Endothelial cell of umbilical vein (primary cell): ENCODE measurements at regions not wholly inside any gene's neighbourhood (a gene's known extent, or its start where the extent isn't known, plus 50 kb on each side); places are given as distances from the start of the nearest gene placed in this dataset.

Experiments
- BruUV-seq: library from RNA; stranded (reverse); fragments of 400-500 nt; replicated peaks from 2 replicates; lab custom pipeline; 2021; lab: Mats Ljungman, UMichigan
- CTCF ChIA-PET: fragments of 300-600, 350-600 bp; sonication (Branson Sonifier 250); formaldehyde crosslinking; loops from one replicate; lab custom pipeline; 2021; ENCODE audit warnings: antibody characterized with exemption, inconsistent platforms; lab: Charles Lee
- POLR2A ChIA-PET: fragments of 300-600, 350-600 bp; sonication (Branson Sonifier 250); formaldehyde crosslinking; loops from one replicate; lab custom pipeline; 2021; ENCODE audit warnings: antibody characterized with exemption, inconsistent platforms; lab: Charles Lee
- DNase-seq: peaks from one replicate; pipeline ENCODE4 v3.0.0-alpha.2; 2011; ENCODE audit warnings: low read depth, low spot score
- FAIRE-seq: peaks from 2 replicates; lab custom pipeline; 2011; peaks lifted over from hg19 to GRCh38; lab: Jason Lieb, UNC
- H2AFZ ChIP-seq: 2 replicates; pipeline ENCODE4 v1.6.0; 2012; ENCODE audit warnings: low read depth, low read length, control low read depth, inconsistent platforms
- H3K27ac ChIP-seq: 2 replicates; pipeline ENCODE4 v1.5.1; 2011; ENCODE audit warnings: low read depth, mild to moderate bottlenecking, control low read depth, low read length, moderate library complexity; ENCODE audit not compliant: insufficient read depth
- H3K27me3 ChIP-seq, 2 experiments: 2 replicates each; pipeline versions ENCODE4 v1.6.0 to v1.6.1; 2011; ENCODE audit warnings: low read length in 2 of 2, mixed read lengths in 1 of 2; ENCODE audit not compliant: control insufficient read depth in 2 of 2, insufficient read depth in 2 of 2
- H3K36me3 ChIP-seq, 2 experiments: 2 replicates in 1 of 2; 3 replicates in 1 of 2; pipeline ENCODE4 v1.5.1; 2011; ENCODE audit warnings: low read length in 2 of 2, mild to moderate bottlenecking in 1 of 2, moderate library complexity in 1 of 2; ENCODE audit not compliant: control insufficient read depth in 2 of 2, insufficient read depth in 2 of 2; ENCODE audit errors: extremely low read depth in 1 of 2
- H3K4me1 ChIP-seq: 3 replicates; pipeline ENCODE4 v1.5.1; 2011; ENCODE audit warnings: mild to moderate bottlenecking, low read length; ENCODE audit not compliant: control insufficient read depth, insufficient read depth; ENCODE audit errors: extremely low read depth
- H3K4me2 ChIP-seq: 2 replicates; pipeline ENCODE4 v1.6.1; 2011; ENCODE audit warnings: low read length, control low read depth, mixed read lengths; ENCODE audit not compliant: insufficient read depth
- H3K4me3 ChIP-seq, 3 experiments: fragments of 200-600 bp in 1 of 3; sonication (generic), shearing (Covaris generic) in 1 of 3; replicated peaks in 1 of 3; 2 replicates each; pipeline ENCODE4 v1.5.1; 2011 to 2016; ENCODE audit warnings: control low read depth in 3 of 3, low read length in 3 of 3, mild to moderate bottlenecking in 2 of 3, inconsistent platforms in 1 of 3, low read depth in 1 of 3, moderate library complexity in 1 of 3; ENCODE audit not compliant: insufficient read depth in 1 of 3
- H3K79me2 ChIP-seq: 2 replicates; pipeline ENCODE4 v1.6.0; 2012; ENCODE audit warnings: low read length, inconsistent platforms; ENCODE audit not compliant: control insufficient read depth, insufficient read depth
- H3K9ac ChIP-seq: replicated peaks from 2 replicates; pipeline ENCODE3; 2011; ENCODE audit warnings: low read length, control low read depth; ENCODE audit not compliant: insufficient read depth; ENCODE audit errors: extremely low read depth
- H3K9me1 ChIP-seq: replicated peaks from 3 replicates; pipeline ENCODE4 v1.6.0; 2011; ENCODE audit warnings: mild to moderate bottlenecking, low read length; ENCODE audit not compliant: control insufficient read depth, insufficient read depth; ENCODE audit errors: extremely low read depth
- H3K9me3 ChIP-seq: replicated peaks from 2 replicates; pipeline ENCODE4 v1.5.1; 2012; ENCODE audit warnings: low read length, inconsistent platforms; ENCODE audit not compliant: control insufficient read depth, insufficient read depth
- H4K20me1 ChIP-seq: replicated peaks from 2 replicates; pipeline ENCODE3; 2011; ENCODE audit warnings: mild to moderate bottlenecking, low read length; ENCODE audit not compliant: control insufficient read depth, insufficient read depth; ENCODE audit errors: extremely low read depth
- FOS ChIP-seq: IDR thresholded peaks from 2 replicates; pipeline ENCODE4 v1.6.1; 2011; ENCODE audit warnings: mild to moderate bottlenecking, low read length, moderate library complexity, borderline replicate concordance; ENCODE audit not compliant: insufficient read depth
- MAX ChIP-seq: IDR thresholded peaks from 2 replicates; pipeline ENCODE4 v1.6.1; 2011; ENCODE audit not compliant: insufficient read depth, insufficient read length
- MYC ChIP-seq: IDR thresholded peaks from one replicate; pipeline ENCODE4 v1.6.1; 2011; ENCODE audit warnings: mild to moderate bottlenecking, low read depth, low read length
- POLR2A ChIP-seq: IDR thresholded peaks from 2 replicates; pipeline ENCODE4 v1.6.1; 2012; ENCODE audit warnings: low read depth, mild to moderate bottlenecking, control low read depth, low read length
- POLR2AphosphoS5 ChIP-seq: IDR thresholded peaks from 2 replicates; pipeline ENCODE4 v1.6.1; 2012; ENCODE audit warnings: low read depth, mild to moderate bottlenecking, control low read depth, low read length, moderate library complexity; ENCODE audit not compliant: insufficient read depth
- dilution Hi-C: fragments of 300-500 bp; cut with MboI; formaldehyde crosslinking; loops from one replicate; pipeline ENCODE4 v1.15.0; 2019; ENCODE audit warnings: low sequenced_read_pairs; ENCODE audit not compliant: extremely low pct_ligation_motif_present
- intact Hi-C: fragments of 100-400 bp; cut with micrococcal nuclease; formaldehyde crosslinking; loops from one replicate; pipeline ENCODE4 v1.10.0; 2022
- TF ChIP-seq, protein P1 (sequence below), 2 donors: IDR thresholded peaks; 1 replicate in 1 of 2; 2 replicates in 1 of 2; pipeline ENCODE4 v1.5.1; 2011; ENCODE audit warnings: low read length in 2 of 2, mild to moderate bottlenecking in 2 of 2, moderate library complexity in 2 of 2, control low read depth in 1 of 2, inconsistent platforms in 1 of 2, low read depth in 1 of 2; ENCODE audit not compliant: insufficient read depth in 1 of 2; ENCODE audit errors: extremely low read depth in 1 of 2

DNA sequence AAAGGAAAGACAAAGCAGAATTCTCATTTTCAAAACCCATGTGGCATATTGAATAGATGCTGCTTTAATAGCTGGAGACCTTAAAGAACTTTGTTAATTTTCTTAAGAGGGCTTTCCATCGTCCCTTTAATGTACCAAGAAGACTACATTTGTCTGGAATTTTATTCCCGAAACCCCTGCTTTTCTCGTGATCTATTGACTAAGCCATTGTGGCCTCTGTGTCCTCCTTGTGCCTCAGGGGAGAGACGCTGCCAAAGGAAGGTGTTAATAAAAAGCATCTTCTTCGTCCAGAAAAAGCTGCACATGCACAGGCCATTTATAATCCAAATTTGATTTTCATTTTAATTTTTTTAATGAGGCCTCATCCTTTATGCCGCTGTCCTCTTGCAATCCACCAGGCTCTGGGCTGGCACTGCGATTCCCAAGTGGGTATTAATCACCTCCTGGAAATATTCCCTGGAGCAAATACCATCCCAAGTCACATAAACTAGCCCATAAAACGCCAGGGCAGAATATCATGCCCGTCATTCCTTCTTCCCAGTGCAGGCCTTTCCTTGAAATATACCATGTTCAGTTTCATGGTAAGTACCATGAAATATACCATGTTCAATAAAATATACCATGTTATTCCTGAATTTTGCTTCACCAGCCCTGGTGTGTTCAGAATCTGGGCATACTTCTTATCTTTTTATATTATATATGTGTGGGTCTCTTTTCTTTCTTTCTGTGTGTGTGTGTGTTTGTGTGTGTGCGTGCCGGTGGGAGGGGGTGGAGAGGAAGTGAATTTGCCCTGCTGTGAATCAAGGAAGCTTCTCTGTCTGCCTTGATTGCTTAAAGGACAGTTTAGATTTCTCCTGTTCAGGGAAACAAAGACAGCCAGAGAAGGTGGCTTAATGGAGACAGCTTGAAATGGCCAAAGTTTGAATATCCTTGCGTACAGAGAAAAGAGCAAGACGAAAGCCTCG, 147.6 kb downstream of the PHETA1 start:
- DNase-seq (no peak), FAIRE-seq (no peak)
- H3K4me2 ChIP-seq: no peak overlapping the region
- POLR2A ChIA-PET: interaction anchor here (0.6 kb wide), 1 partner anchor 13 kb away, joined by 7 read pairs; no protein-coding TSS in a partner anchor
- H3K27me3 ChIP-seq: no peaks in the 10 kb centered on the region
- CTCF ChIA-PET: no interaction called here
- no peaks in the 10 kb centered on the region for H3K36me3 ChIP-seq
- H2AFZ ChIP-seq: no peak overlapping the region
- intact Hi-C loops: no loop called here
- no peaks in the 10 kb centered on the region for H3K79me2 ChIP-seq
- BruUV-seq: no TSS peak
- dilution Hi-C loops: no loop called here
- TF ChIP-seq MYC (no peak), POLR2AphosphoS5 (no peak), POLR2A (no peak), FOS (no peak), MAX (no peak)
- TF ChIP-seq, protein P1, sequence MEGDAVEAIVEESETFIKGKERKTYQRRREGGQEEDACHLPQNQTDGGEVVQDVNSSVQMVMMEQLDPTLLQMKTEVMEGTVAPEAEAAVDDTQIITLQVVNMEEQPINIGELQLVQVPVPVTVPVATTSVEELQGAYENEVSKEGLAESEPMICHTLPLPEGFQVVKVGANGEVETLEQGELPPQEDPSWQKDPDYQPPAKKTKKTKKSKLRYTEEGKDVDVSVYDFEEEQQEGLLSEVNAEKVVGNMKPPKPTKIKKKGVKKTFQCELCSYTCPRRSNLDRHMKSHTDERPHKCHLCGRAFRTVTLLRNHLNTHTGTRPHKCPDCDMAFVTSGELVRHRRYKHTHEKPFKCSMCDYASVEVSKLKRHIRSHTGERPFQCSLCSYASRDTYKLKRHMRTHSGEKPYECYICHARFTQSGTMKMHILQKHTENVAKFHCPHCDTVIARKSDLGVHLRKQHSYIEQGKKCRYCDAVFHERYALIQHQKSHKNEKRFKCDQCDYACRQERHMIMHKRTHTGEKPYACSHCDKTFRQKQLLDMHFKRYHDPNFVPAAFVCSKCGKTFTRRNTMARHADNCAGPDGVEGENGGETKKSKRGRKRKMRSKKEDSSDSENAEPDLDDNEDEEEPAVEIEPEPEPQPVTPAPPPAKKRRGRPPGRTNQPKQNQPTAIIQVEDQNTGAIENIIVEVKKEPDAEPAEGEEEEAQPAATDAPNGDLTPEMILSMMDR (IDR thresholded peaks at IDR 0.05; ENCODE audit: extremely low read depth in 1 of 2, insufficient read depth in 1 of 2, low read depth in 1 of 2, low read length in 2 of 2): no peak
- H3K9me1 ChIP-seq: no peaks in the 10 kb centered on the region
- H3K4me1 ChIP-seq: no peaks in the 10 kb centered on the region
- no peak overlapping the region for H3K27ac ChIP-seq
- H3K9me3 ChIP-seq: no peaks in the 10 kb centered on the region
- no peak overlapping the region for H3K9ac ChIP-seq
- no peak overlapping the region for H3K4me3 ChIP-seq
- H4K20me1 ChIP-seq: no peaks in the 10 kb centered on the region
